Neural cell (in vitro differentiated cells): ENCODE measurements at regions not wholly inside any gene's neighbourhood (a gene's known extent, or its start where the extent isn't known, plus 50 kb on each side); places are given as distances from the start of the nearest gene placed in this dataset.
"Not testable (repeated sequence)": the region's sequence is repeated elsewhere in the genome, so short reads cannot be mapped to it uniquely, and the experiment has no call there.

ENCODE experiments used
- H2AFZ ChIP-seq: fragments of 200-600, 300-800 bp; sonication (generic), shearing (Covaris generic); 2 replicates; pipeline ENCODE4 v1.6.0; 2014; ENCODE audit warnings: low read depth, mild to moderate bottlenecking, antibody characterized with exemption, low read length, moderate library complexity
- H3F3A ChIP-seq: fragments of 200-600 bp; shearing (Covaris generic); 2 replicates; pipeline ENCODE4 v1.6.1; 2016; ENCODE audit warnings: mild to moderate bottlenecking, moderate library complexity, mixed read lengths, antibody characterized with exemption, low read length; ENCODE audit not compliant: insufficient read depth, poor library complexity, severe bottlenecking
- H3K27ac ChIP-seq: fragments of 200-600, 300-800 bp; sonication (generic), shearing (Covaris generic); 2 replicates; pipeline ENCODE4 v1.5.1; 2014; ENCODE audit warnings: mild to moderate bottlenecking, low read length, moderate library complexity
- H3K27me3 ChIP-seq: fragments of 300-800, 200-600 bp; sonication (generic), shearing (Covaris generic); 2 replicates; pipeline ENCODE4 v1.6.0; 2014; ENCODE audit warnings: mild to moderate bottlenecking, low read depth, low read length, moderate library complexity; ENCODE audit not compliant: insufficient read depth
- H3K36me3 ChIP-seq: fragments of 300-800, 200-600 bp; sonication (generic), shearing (Covaris generic); 2 replicates; pipeline ENCODE4 v1.5.1; 2014; ENCODE audit warnings: mild to moderate bottlenecking, antibody characterized with exemption, low read length, moderate library complexity; ENCODE audit not compliant: insufficient read depth
- H3K4me2 ChIP-seq: fragments of 300-800, 200-600 bp; sonication (generic), shearing (Covaris generic); 2 replicates; pipeline ENCODE4 v1.6.0; 2014; ENCODE audit warnings: mild to moderate bottlenecking, low read length
- H3K4me3 ChIP-seq: fragments of 300-800, 200-600 bp; sonication (generic), shearing (Covaris generic); 2 replicates; pipeline ENCODE4 v1.5.1; 2014; ENCODE audit warnings: mild to moderate bottlenecking, low read length, moderate library complexity
- H3K79me2 ChIP-seq: fragments of 200-600 bp; shearing (Covaris generic); replicated peaks from 2 replicates; pipeline ENCODE4 v1.6.0; 2014; ENCODE audit warnings: mild to moderate bottlenecking, low read length, moderate library complexity; ENCODE audit not compliant: insufficient read depth
- H3K9ac ChIP-seq: fragments of 300-800, 200-600 bp; sonication (generic), shearing (Covaris generic); 2 replicates; pipeline ENCODE4 v1.6.1; 2016; ENCODE audit warnings: mild to moderate bottlenecking, low read length, mixed read lengths
- H3K9me2 ChIP-seq: fragments of 200-600 bp; shearing (Covaris generic); 2 replicates; pipeline ENCODE4 v1.6.1; 2016; ENCODE audit warnings: mild to moderate bottlenecking, low read length, mixed read lengths; ENCODE audit not compliant: insufficient read depth
- H3K9me3 ChIP-seq: fragments of 200-600, 300-800 bp; sonication (generic), shearing (Covaris generic); 2 replicates; pipeline ENCODE4 v1.6.1; 2016; ENCODE audit warnings: mild to moderate bottlenecking, mixed run types, low read length, moderate library complexity, mixed read lengths
- H4K20me1 ChIP-seq: fragments of 200-600 bp; shearing (Covaris generic); 2 replicates; pipeline ENCODE4 v1.6.1; 2016; ENCODE audit warnings: mild to moderate bottlenecking, mixed run types; ENCODE audit not compliant: insufficient read depth
- EP300 ChIP-seq: fragments of 450-650 bp; conservative IDR thresholded peaks from 2 replicates; pipeline ENCODE4 v1.6.1; 2014; ENCODE audit warnings: antibody characterized with exemption, mild to moderate bottlenecking, moderate library complexity; ENCODE audit not compliant: poor library complexity, severe bottlenecking
- EZH2 ChIP-seq: fragments of 200-600, 300-800 bp; shearing (Covaris generic), sonication (generic); IDR thresholded peaks from 2 replicates; pipeline ENCODE4 v1.6.1; 2014; ENCODE audit warnings: antibody characterized with exemption, low read length, borderline replicate concordance, mild to moderate bottlenecking; ENCODE audit not compliant: insufficient read depth, poor library complexity, severe bottlenecking
- MXI1 ChIP-seq: fragments of 450-650 bp; conservative IDR thresholded peaks from 2 replicates; pipeline ENCODE4 v1.6.1; 2014; ENCODE audit warnings: antibody characterized with exemption, mild to moderate bottlenecking; ENCODE audit not compliant: poor library complexity, severe bottlenecking
- POLR2AphosphoS5 ChIP-seq: IDR thresholded peaks from 2 replicates; pipeline ENCODE4 v1.6.1; 2012
- RAD21 ChIP-seq: fragments of 450-650 bp; conservative IDR thresholded peaks from 2 replicates; pipeline ENCODE4 v1.6.1; 2014; ENCODE audit warnings: antibody characterized with exemption, mild to moderate bottlenecking, moderate library complexity
- SMC3 ChIP-seq: fragments of 450-650 bp; conservative IDR thresholded peaks from 2 replicates; pipeline ENCODE4 v1.6.1; 2014; ENCODE audit warnings: antibody characterized with exemption, mild to moderate bottlenecking, moderate library complexity; ENCODE audit not compliant: poor library complexity
- TAF1 ChIP-seq: IDR thresholded peaks from 2 replicates; pipeline ENCODE4 v1.6.1; 2012; ENCODE audit warnings: low read depth
- TF ChIP-seq, protein P1 (sequence below): IDR thresholded peaks from 2 replicates; pipeline ENCODE4 v1.6.1; 2012; ENCODE audit warnings: borderline replicate concordance
- TF ChIP-seq, protein P2 (sequence below): fragments of 450-650 bp; IDR thresholded peaks from 2 replicates; pipeline ENCODE4 v1.5.1; 2014; ENCODE audit warnings: antibody characterized with exemption, mild to moderate bottlenecking, moderate library complexity; ENCODE audit not compliant: poor library complexity, severe bottlenecking

DNA sequence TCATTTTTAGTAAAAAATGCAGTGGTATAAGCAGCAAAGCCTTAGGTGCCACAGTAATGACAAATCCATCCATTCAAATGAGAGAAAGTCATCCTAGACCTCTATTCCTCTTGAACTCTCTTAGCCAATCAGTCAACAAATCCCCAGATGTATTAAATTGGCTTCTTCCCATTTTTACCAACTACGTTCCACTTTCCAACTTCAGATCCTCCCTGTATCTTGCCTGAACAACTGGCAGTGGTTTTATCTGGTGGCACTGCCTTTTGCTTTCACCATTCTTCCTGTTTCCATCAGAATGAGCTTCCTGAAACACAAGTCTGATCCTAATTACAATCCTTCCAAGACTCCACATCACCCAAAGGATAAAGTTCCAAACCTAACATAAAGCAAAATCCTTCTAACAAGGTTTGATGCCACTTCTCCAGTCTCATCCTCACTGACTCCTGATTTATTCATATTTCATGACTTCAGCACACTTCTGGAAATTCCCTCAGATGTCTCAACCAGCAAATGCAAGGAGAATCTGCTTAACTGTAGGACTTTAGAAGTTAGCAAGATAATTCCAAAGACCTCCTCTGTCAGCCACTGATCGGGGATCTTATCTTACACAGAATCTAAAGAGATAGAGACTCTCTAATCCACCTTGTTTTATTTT is 69.8 kb upstream of the SLC4A7 start:
- Histone ChIP-seq H3K27me3 (no peaks in the 10 kb centered on the region), H3K9ac (no peak overlapping the region), H3K27ac (no peak overlapping the region), H3K4me3 (no peak overlapping the region), H3K4me2 (no peak overlapping the region), H3K9me3 (no peaks in the 10 kb centered on the region), H3K9me2 (no peaks in the 10 kb centered on the region), H3F3A (no peaks in the 10 kb centered on the region), H3K36me3 (no peaks in the 10 kb centered on the region), H4K20me1 (no peaks in the 10 kb centered on the region), H3K79me2 (no peaks in the 10 kb centered on the region), H2AFZ (no peak overlapping the region)
- TF ChIP-seq TAF1 (no peak), POLR2AphosphoS5 (no peak)
- TF ChIP-seq, protein P1, sequence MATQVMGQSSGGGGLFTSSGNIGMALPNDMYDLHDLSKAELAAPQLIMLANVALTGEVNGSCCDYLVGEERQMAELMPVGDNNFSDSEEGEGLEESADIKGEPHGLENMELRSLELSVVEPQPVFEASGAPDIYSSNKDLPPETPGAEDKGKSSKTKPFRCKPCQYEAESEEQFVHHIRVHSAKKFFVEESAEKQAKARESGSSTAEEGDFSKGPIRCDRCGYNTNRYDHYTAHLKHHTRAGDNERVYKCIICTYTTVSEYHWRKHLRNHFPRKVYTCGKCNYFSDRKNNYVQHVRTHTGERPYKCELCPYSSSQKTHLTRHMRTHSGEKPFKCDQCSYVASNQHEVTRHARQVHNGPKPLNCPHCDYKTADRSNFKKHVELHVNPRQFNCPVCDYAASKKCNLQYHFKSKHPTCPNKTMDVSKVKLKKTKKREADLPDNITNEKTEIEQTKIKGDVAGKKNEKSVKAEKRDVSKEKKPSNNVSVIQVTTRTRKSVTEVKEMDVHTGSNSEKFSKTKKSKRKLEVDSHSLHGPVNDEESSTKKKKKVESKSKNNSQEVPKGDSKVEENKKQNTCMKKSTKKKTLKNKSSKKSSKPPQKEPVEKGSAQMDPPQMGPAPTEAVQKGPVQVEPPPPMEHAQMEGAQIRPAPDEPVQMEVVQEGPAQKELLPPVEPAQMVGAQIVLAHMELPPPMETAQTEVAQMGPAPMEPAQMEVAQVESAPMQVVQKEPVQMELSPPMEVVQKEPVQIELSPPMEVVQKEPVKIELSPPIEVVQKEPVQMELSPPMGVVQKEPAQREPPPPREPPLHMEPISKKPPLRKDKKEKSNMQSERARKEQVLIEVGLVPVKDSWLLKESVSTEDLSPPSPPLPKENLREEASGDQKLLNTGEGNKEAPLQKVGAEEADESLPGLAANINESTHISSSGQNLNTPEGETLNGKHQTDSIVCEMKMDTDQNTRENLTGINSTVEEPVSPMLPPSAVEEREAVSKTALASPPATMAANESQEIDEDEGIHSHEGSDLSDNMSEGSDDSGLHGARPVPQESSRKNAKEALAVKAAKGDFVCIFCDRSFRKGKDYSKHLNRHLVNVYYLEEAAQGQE = no peak

DNA sequence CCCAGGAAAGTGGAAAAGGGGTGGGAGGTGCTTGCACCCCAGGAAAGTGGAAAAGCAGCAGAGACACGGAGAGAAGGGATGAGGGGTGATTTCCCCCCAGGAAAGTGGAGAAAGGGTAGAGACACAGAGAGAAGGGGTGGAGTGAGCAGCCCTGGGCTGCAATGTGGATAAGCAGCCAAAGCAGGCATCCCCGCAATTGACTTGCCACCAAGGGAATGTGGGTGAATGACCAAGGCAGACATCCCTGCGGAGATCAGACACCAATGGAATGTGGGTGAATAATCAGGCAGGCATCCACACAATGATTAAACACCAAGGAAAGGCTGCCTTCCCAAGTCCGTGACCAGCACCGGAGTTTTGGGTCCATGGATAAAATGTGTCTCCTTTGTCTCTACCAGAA is 68.5 kb upstream of the SLC4A7 start:
- H4K20me1 ChIP-seq, H3K4me3 ChIP-seq, H3K79me2 ChIP-seq, H3K4me2 ChIP-seq, H3K9ac ChIP-seq, H3K9me2 ChIP-seq, H3F3A ChIP-seq, H3K9me3 ChIP-seq, H3K27me3 ChIP-seq, H2AFZ ChIP-seq, H3K27ac ChIP-seq, H3K36me3 ChIP-seq: not testable (repeated sequence)

DNA sequence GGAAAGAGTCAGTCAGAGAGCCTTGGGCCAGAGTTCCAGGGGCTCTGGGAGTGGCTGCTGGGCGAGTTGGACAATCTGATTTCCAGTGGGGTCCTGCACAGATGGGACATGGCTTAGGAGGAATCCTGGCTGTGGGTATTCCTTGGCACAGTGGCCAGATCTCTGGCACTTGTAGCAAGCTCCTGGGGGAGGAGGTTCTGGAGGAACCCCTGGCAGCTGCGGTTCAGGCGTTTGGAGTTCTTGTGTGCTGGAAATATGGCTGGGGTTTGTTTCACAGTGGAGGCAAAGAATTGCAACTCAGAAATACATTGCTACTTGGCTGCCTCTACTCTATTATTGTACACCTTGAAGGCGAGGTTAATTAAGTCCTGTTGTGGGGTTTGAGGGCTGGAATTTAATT is 67.2 kb upstream of the SLC4A7 start:
- H2AFZ ChIP-seq, H3K27ac ChIP-seq, H3K9me2 ChIP-seq, H3K79me2 ChIP-seq, H4K20me1 ChIP-seq, H3K36me3 ChIP-seq, H3K9ac ChIP-seq, H3K9me3 ChIP-seq, H3K4me3 ChIP-seq, H3K4me2 ChIP-seq, H3F3A ChIP-seq, H3K27me3 ChIP-seq: not testable (repeated sequence)

DNA sequence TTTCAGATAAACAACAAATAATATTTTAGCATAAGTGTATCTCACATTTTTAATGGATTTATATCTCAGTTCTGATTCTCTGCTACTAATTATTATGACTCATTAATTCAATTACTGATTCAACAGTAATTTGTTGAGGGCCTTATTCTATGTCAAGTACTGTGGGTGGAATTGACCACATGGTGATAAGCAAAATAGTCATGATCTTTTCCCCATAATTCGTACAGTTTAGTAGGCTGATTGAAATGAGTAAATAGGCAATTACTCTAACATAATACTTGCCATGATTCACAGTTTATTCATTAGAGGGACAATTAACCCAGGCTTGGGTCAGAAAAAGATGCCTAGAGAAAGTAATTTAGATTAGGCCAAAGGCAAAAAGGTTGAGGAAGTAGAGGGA is 60.9 kb upstream of the SLC4A7 start:
- no peaks in the 10 kb centered on the region for H3K9me2 ChIP-seq
- H3K79me2 ChIP-seq = no peaks in the 10 kb centered on the region
- no peak overlapping the region for H3K27ac ChIP-seq
- H3K4me3 ChIP-seq = no peak overlapping the region
- no peaks in the 10 kb centered on the region for H3K9me3 ChIP-seq
- H3K27me3 ChIP-seq = no peaks in the 10 kb centered on the region
- no peak overlapping the region for H3K4me2 ChIP-seq
- TF ChIP-seq MXI1 (no peak), POLR2AphosphoS5 (no peak), EZH2 (no peak), RAD21 (no peak), SMC3 (no peak), TAF1 (no peak), EP300 (no peak)
- TF ChIP-seq, protein P2, sequence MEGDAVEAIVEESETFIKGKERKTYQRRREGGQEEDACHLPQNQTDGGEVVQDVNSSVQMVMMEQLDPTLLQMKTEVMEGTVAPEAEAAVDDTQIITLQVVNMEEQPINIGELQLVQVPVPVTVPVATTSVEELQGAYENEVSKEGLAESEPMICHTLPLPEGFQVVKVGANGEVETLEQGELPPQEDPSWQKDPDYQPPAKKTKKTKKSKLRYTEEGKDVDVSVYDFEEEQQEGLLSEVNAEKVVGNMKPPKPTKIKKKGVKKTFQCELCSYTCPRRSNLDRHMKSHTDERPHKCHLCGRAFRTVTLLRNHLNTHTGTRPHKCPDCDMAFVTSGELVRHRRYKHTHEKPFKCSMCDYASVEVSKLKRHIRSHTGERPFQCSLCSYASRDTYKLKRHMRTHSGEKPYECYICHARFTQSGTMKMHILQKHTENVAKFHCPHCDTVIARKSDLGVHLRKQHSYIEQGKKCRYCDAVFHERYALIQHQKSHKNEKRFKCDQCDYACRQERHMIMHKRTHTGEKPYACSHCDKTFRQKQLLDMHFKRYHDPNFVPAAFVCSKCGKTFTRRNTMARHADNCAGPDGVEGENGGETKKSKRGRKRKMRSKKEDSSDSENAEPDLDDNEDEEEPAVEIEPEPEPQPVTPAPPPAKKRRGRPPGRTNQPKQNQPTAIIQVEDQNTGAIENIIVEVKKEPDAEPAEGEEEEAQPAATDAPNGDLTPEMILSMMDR = no peak
- TF ChIP-seq, protein P1 = no peak
- H3F3A ChIP-seq = no peaks in the 10 kb centered on the region
- no peak overlapping the region for H3K9ac ChIP-seq
- no peaks in the 10 kb centered on the region for H3K36me3 ChIP-seq
- no peak overlapping the region for H2AFZ ChIP-seq
- H4K20me1 ChIP-seq = no peaks in the 10 kb centered on the region
